ENCODE measurements at regions not wholly inside any gene's neighbourhood (a gene's known extent, or its start where the extent isn't known, plus 50 kb on each side); places are given as distances from the start of the nearest gene placed in this dataset.

GRCh38 chr11:81989093-81989492 lies 744.6 kb downstream of the FAM181B start:
- TF ChIP-seq ZNF70 (CRISPR knock-in tag; IDR thresholded peaks at IDR 0.05) = no peak
- TF ChIP-seq CSDC2 (CRISPR knock-in tag; IDR thresholded peaks at IDR 0.05) = no peak
- TF ChIP-seq CREB5 (CRISPR knock-in tag; IDR thresholded peaks at IDR 0.05; ENCODE audit: low read depth) = no peak
- no peak for TF ChIP-seq PATZ1 (CRISPR knock-in tag; IDR thresholded peaks at IDR 0.05; ENCODE audit: borderline replicate concordance)
- TF ChIP-seq SNAI2 (CRISPR knock-in tag; IDR thresholded peaks at IDR 0.05) = no peak
- TF ChIP-seq ZNF8 (CRISPR knock-in tag; IDR thresholded peaks at IDR 0.05) = no peak
- no peak for TF ChIP-seq ISL1 (CRISPR knock-in tag; IDR thresholded peaks at IDR 0.05)
- no peak for TF ChIP-seq ARNTL (CRISPR knock-in tag; IDR thresholded peaks at IDR 0.05; ENCODE audit: borderline replicate concordance, low read depth)

Measured in SK-N-SH treated with all-trans-retinoic acid at 6 μM for 48 hours (cell line).